GM10248 (cell line): ENCODE measurements at regions not wholly inside any gene's neighbourhood (a gene's known extent, or its start where the extent isn't known, plus 50 kb on each side); places are given as distances from the start of the nearest gene placed in this dataset.

ENCODE experiments used
- CTCF ChIA-PET: fragments of 300-600 bp; sonication (Branson Sonifier 250); formaldehyde crosslinking; extraction: SDS; loops from one replicate; lab custom pipeline; 2021; ENCODE audit warnings: antibody characterized with exemption; lab: Yijun Ruan, JAX
- POLR2A ChIA-PET: fragments of 350-650 bp; sonication (Branson Sonifier 250); formaldehyde crosslinking; extraction: SDS; loops from one replicate; lab custom pipeline; 2020; ENCODE audit warnings: antibody characterized with exemption; lab: Yijun Ruan, JAX
- DNase-seq: peaks from one replicate; pipeline ENCODE4 v3.0.0; 2012; ENCODE audit errors: extremely low spot score
- TF ChIP-seq, protein P1 (sequence below): IDR thresholded peaks from 2 replicates; pipeline ENCODE4 v1.5.1; 2012; ENCODE audit warnings: mild to moderate bottlenecking, low read depth; ENCODE audit errors: extremely low read depth, missing control alignments, control extremely low read depth

DNA sequence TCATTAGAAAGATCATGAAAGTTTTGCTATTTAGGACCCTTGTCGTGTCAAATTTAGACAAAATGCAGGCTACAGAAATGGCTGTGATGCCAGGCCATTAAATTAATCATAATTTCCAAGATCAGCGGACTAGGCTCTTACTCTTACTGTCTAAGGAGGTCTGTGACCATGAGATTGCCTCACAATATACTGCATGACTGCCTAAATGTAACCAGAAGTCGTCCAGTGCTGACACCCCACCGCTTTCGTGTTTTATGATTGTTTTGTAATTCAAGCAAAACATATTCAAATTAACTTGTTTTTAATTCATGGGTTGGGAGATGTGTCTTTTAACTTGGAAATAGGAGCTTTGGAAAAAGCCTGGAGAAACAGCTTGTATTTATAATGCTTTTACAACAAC, 947.5 kb downstream of the BRINP3 start:
- no peak for DNase-seq
- POLR2A ChIA-PET = no interaction called here
- TF ChIP-seq, protein P1, sequence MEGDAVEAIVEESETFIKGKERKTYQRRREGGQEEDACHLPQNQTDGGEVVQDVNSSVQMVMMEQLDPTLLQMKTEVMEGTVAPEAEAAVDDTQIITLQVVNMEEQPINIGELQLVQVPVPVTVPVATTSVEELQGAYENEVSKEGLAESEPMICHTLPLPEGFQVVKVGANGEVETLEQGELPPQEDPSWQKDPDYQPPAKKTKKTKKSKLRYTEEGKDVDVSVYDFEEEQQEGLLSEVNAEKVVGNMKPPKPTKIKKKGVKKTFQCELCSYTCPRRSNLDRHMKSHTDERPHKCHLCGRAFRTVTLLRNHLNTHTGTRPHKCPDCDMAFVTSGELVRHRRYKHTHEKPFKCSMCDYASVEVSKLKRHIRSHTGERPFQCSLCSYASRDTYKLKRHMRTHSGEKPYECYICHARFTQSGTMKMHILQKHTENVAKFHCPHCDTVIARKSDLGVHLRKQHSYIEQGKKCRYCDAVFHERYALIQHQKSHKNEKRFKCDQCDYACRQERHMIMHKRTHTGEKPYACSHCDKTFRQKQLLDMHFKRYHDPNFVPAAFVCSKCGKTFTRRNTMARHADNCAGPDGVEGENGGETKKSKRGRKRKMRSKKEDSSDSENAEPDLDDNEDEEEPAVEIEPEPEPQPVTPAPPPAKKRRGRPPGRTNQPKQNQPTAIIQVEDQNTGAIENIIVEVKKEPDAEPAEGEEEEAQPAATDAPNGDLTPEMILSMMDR = no peak
- CTCF ChIA-PET = interaction anchor here (1.0 kb wide), 1 partner anchor 11 kb away, joined by 3 read pairs; no protein-coding TSS in a partner anchor

DNA sequence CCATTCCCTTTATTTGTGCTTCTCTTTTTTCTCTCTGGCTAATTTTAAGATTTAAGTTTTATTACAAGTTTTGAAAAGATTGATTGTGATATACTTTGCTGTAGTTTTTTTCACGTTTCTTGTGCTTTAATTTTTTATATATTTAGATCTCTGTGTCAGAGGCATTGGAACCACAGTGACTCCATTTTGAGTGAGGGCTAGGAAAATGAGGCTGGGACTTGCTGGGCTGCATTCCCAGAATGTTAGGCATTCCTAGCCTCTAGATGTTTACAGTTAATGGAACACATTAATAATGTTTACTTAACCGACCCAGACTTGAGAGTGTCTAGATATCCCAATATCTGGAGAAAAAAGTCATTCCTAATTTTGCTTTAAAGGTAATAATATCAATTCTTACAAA, 939.4 kb downstream of the BRINP3 start:
- CTCF ChIA-PET = no interaction called here
- DNase-seq = no peak
- POLR2A ChIA-PET = no interaction called here
- TF ChIP-seq, protein P1 = no peak

DNA sequence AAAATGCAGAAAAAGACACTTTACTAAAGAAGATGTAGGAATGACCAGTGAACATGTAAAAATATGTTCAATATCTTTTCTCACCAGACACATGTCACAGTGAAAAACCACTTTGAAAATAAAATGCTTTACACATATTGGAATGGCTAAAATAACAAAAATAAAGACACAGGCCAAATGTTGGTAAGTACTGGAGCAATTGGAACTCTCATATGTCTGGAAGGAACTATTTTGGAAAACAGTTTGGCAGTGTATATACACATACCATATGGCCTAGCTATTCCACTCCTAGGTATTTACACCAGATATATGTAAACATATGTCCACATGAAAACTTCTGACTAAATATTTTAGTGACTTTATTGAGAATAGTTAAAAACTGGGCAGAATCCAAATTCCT, 927.2 kb downstream of the BRINP3 start:
- ChIA-PET POLR2A (no interaction called here), CTCF (no interaction called here)
- TF ChIP-seq, protein P1 = no peak
- no peak for DNase-seq

DNA sequence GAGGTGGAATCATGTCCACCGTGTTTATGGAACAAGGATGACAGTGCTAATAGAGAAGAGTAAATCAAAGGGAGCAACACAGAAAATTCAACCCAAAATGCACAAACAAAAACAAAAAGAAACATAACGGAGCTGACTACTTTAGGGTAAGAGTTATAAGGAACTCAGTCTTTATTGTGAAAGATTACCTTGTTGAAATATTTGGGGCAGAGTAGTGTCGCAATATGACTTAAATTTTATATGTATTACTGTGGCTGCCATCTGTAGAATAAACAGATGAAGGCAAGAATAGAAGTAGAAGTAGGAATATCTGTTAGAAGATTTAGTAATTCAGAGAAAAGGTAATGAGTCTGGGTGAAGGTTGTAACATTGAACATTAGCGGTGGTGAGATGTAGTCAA, 913.9 kb downstream of the BRINP3 start:
- DNase-seq = no peak
- POLR2A ChIA-PET = no interaction called here
- CTCF ChIA-PET = no interaction called here
- TF ChIP-seq, protein P1 = no peak

DNA sequence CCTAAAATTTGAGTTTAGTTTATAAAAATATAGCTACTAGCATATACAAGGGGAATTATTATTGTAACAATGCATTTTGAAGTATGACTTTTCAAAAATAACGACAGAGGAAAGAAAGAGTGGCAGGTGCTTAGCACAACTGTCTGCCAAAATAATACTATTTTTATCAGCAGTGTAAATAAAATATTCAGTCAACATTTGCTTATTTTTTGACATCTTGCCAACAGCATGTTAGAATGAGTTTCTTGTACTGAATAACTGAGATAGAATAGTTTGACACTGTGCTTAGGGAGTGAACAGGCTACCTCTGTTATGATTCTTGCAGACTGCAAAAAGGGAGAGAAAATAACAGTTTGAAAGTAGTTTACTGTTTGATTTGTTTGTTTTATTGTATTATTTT, 909.8 kb downstream of the BRINP3 start:
- DNase-seq = no peak
- TF ChIP-seq, protein P1 = no peak
- ChIA-PET CTCF (no interaction called here), POLR2A (no interaction called here)

DNA sequence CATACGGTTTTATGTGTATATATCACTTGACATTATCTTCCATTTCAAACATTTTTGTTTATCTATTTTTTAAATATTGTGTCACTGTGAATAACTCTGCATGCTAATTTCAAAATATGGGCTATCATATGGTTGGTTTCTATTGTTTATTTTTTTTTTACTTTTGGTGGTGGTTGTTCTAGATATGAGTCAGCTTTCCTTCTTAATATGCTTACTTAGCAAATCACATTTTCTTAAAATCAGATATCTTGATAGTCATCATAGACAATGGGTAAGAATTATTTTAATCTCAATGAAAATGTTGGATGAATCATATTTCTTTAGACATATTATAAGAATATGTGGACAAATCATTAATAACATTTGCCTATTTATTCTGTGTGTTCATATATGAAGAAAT, 881.5 kb downstream of the BRINP3 start:
- no peak for DNase-seq
- TF ChIP-seq, protein P1 = no peak
- CTCF ChIA-PET = no interaction called here
- POLR2A ChIA-PET = no interaction called here

DNA sequence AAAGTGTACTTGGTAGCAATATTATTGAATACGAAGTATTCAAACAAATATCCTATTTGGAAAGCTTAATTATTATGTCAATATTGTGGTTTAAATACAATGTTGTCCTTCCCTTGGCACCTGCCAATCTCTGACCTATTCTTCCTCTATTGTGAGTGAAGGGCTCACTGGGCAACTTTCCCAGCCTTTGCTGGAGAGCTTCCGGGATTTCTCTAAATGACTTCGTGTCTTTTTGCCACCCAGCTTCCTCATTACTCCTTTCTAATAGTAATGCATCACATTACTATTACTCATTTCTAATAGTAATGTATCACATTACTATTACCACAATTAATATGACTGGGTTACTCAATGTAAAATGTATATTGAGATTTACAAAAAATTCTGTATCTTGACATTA, 880.6 kb downstream of the BRINP3 start:
- TF ChIP-seq, protein P1 = no peak
- DNase-seq = no peak

More for the DNA sequence above, 880.6 kb downstream of the BRINP3 start:
- CTCF ChIA-PET = no interaction called here
- POLR2A ChIA-PET = no interaction called here
